Adrenal gland (tissue), 5 donors: ENCODE measurements at regions not wholly inside any gene's neighbourhood (a gene's known extent, or its start where the extent isn't known, plus 50 kb on each side); places are given as distances from the start of the nearest gene placed in this dataset.

Experiments
- POLR2A ChIP-seq, 2 donors: fragments of 450-650 bp; IDR thresholded peaks; one replicate each; pipeline ENCODE4 v1.6.1; 2017; ENCODE audit warnings: antibody characterized with exemption in 2 of 2, mild to moderate bottlenecking in 2 of 2, moderate library complexity in 1 of 2
- TF ChIP-seq, protein P1 (sequence below), 6 experiments: fragments of 450-650 bp in 4 of 6; fragments of 200-600 bp in 2 of 6; sonication (generic) in 1 of 6; IDR thresholded peaks; 1 replicate in 5 of 6; 2 replicates in 1 of 6; pipeline versions ENCODE4 v1.5.1 to v1.8.0; 2016 to 2021; ENCODE audit warnings: antibody characterized with exemption in 6 of 6, mild to moderate bottlenecking in 2 of 6, moderate library complexity in 1 of 6
- donor health status: DM: no; HTN: no; CAD: no.

DNA sequence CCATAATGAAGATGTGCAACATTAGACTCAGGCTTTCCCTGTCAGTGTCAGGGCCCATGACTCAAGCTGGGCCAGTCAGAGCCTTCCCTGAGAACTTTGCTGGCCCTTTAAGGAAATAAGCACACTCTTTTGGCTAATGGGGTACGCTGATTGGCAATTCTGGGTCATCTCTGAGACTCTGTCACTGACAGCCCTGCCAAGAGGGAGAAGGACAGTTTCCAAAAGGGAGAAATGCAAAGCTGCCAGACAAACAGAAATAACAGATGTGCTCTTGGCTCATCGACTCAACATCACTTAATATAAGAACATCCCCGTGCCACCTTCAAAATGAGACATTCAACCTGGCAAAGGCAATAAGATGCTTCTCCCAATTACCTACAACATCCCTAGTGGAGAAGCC lies 491.9 kb upstream of the PROK2 start:
- TF ChIP-seq, protein P1, sequence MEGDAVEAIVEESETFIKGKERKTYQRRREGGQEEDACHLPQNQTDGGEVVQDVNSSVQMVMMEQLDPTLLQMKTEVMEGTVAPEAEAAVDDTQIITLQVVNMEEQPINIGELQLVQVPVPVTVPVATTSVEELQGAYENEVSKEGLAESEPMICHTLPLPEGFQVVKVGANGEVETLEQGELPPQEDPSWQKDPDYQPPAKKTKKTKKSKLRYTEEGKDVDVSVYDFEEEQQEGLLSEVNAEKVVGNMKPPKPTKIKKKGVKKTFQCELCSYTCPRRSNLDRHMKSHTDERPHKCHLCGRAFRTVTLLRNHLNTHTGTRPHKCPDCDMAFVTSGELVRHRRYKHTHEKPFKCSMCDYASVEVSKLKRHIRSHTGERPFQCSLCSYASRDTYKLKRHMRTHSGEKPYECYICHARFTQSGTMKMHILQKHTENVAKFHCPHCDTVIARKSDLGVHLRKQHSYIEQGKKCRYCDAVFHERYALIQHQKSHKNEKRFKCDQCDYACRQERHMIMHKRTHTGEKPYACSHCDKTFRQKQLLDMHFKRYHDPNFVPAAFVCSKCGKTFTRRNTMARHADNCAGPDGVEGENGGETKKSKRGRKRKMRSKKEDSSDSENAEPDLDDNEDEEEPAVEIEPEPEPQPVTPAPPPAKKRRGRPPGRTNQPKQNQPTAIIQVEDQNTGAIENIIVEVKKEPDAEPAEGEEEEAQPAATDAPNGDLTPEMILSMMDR (IDR thresholded peaks at IDR 0.05): no peak
- no peak for TF ChIP-seq POLR2A (IDR thresholded peaks at IDR 0.05)
